Ishikawa (cell line): ENCODE measurements at regions not wholly inside any gene's neighbourhood (a gene's known extent, or its start where the extent isn't known, plus 50 kb on each side); places are given as distances from the start of the nearest gene placed in this dataset.

Source experiments
- CEBPB ChIP-seq: IDR thresholded peaks from 2 replicates; pipeline ENCODE4 v1.6.1; 2012
- CREB1 ChIP-seq: IDR thresholded peaks from 2 replicates; pipeline ENCODE4 v1.6.1; 2012; ENCODE audit warnings: low read depth
- EGR1 ChIP-seq: IDR thresholded peaks from 2 replicates; pipeline ENCODE4 v1.6.1; 2012
- EP300 ChIP-seq: IDR thresholded peaks from 2 replicates; pipeline ENCODE4 v1.6.1; 2012; ENCODE audit warnings: borderline replicate concordance
- FOXM1 ChIP-seq: IDR thresholded peaks from 2 replicates; pipeline ENCODE4 v1.6.1; 2012; ENCODE audit warnings: low read depth, borderline replicate concordance
- MAX ChIP-seq: IDR thresholded peaks from 2 replicates; pipeline ENCODE4 v1.6.1; 2012
- NFIC ChIP-seq: IDR thresholded peaks from 2 replicates; pipeline ENCODE4 v1.6.1; 2012
- RAD21 ChIP-seq: IDR thresholded peaks from 2 replicates; pipeline ENCODE4 v1.6.1; 2012; ENCODE audit warnings: low read depth
- REST ChIP-seq: IDR thresholded peaks from 2 replicates; pipeline ENCODE4 v1.6.1; 2012; ENCODE audit warnings: low read depth, mild to moderate bottlenecking
- TAF1 ChIP-seq: IDR thresholded peaks from 2 replicates; pipeline ENCODE4 v1.6.1; 2012; ENCODE audit warnings: low read depth, mild to moderate bottlenecking
- TCF12 ChIP-seq: IDR thresholded peaks from 2 replicates; pipeline ENCODE4 v1.6.1; 2012; ENCODE audit warnings: low read depth
- TEAD4 ChIP-seq: IDR thresholded peaks from 2 replicates; pipeline ENCODE4 v1.6.1; 2012
- USF1 ChIP-seq: IDR thresholded peaks from 2 replicates; pipeline ENCODE4 v1.6.1; 2012
- YY1 ChIP-seq: IDR thresholded peaks from 2 replicates; pipeline ENCODE4 v1.6.1; 2012; ENCODE audit warnings: low read depth
- ZBTB7A ChIP-seq: IDR thresholded peaks from 2 replicates; pipeline ENCODE4 v1.6.1; 2012; ENCODE audit warnings: low read depth

GRCh38 chr9:119861842-119862241 lies 492.6 kb upstream of the BRINP1 start:
- TF ChIP-seq RAD21: no peak
- no peak for TF ChIP-seq TAF1
- no peak for TF ChIP-seq NFIC
- no peak for TF ChIP-seq TEAD4
- no peak for TF ChIP-seq USF1

GRCh38 chr9:119859128-119859527 lies 489.9 kb upstream of the BRINP1 start:
- TF ChIP-seq YY1 (no peak), EP300 (no peak), MAX (no peak), NFIC (no peak), ZBTB7A (no peak), RAD21 (no peak), REST (no peak), TAF1 (no peak), FOXM1 (no peak), CREB1 (no peak), TCF12 (no peak), EGR1 (no peak)

- TF ChIP-seq TAF1 (no peak), CREB1 (no peak), ZBTB7A (no peak), TCF12 (no peak), NFIC (no peak), RAD21 (no peak), EGR1 (no peak), USF1 (no peak), FOXM1 (no peak), REST (no peak), YY1 (no peak)
These were observed 483.9 kb upstream of the BRINP1 start for GRCh38 chr9:119853126-119853525.

- no peak for TF ChIP-seq EGR1
These were observed 483.2 kb upstream of the BRINP1 start for GRCh38 chr9:119852390-119852789.

GRCh38 chr9:119844431-119844830 lies 475.2 kb upstream of the BRINP1 start:
- TF ChIP-seq YY1: no peak
- no peak for TF ChIP-seq NFIC
- TF ChIP-seq ZBTB7A: no peak
- TF ChIP-seq REST: no peak
- no peak for TF ChIP-seq CREB1
- TF ChIP-seq TEAD4: no peak
- no peak for TF ChIP-seq FOXM1
- TF ChIP-seq TCF12: no peak
- TF ChIP-seq RAD21: no peak
- TF ChIP-seq EP300: no peak
- TF ChIP-seq USF1: no peak
- no peak for TF ChIP-seq CEBPB
- no peak for TF ChIP-seq MAX
- TF ChIP-seq TAF1: no peak
- TF ChIP-seq EGR1: no peak
